ENCODE measurements at regions not wholly inside any gene's neighbourhood (a gene's known extent, or its start where the extent isn't known, plus 50 kb on each side); places are given as distances from the start of the nearest gene placed in this dataset.
A peak's percentile ranks its signal among the peaks of the same experiment; 100 is the strongest.
"Not testable (repeated sequence)": the region's sequence is repeated elsewhere in the genome, so short reads cannot be mapped to it uniquely, and the experiment has no call there.

DNA sequence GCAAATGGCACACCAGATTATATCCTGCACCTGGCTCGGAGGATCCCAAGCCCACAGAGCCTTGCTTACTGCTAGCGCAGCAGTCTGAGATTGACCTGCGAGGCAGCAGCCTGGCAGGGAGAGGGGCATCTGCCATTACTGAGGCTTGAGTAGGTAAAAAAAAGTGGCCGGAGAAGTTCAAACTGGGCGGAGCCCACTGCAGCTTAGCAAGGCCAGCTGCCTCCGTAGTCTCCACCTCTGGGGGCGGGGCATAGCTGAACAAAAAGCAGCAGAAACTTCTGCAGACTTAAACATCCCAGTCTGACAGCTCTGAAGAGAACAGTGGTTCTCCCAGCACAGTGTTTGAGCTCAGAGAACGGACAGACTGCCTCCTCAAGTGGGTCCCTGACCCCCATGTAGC lies 85.4 kb upstream of the TMEM170B start:
- H3K4ac ChIP-seq (ENCODE audit: low read depth, low read length); H4K5ac ChIP-seq (ENCODE audit: low read length); H3K79me2 ChIP-seq (ENCODE audit: control insufficient read depth, insufficient read depth, low read length); H3K23ac ChIP-seq (ENCODE audit: low read length); H3K4me2 ChIP-seq (ENCODE audit: low read length); H3K4me1 ChIP-seq (ENCODE audit: control insufficient read depth, low read depth, low read length); H3K56ac ChIP-seq (ENCODE audit: low read length); H2BK120ac ChIP-seq (ENCODE audit: low read depth, low read length); DNase-seq; H3K79me1 ChIP-seq (ENCODE audit: low read length); H2BK15ac ChIP-seq (replicated peaks; ENCODE audit: low read depth); H3K36me3 ChIP-seq (ENCODE audit: control insufficient read depth, insufficient read depth, low read length); H3K27ac ChIP-seq (ENCODE audit: low read depth, low read length); H3K4me3 ChIP-seq (ENCODE audit: low read length); H3K27me3 ChIP-seq (ENCODE audit: insufficient read depth, low read length, poor library complexity); H4K8ac ChIP-seq (ENCODE audit: low read depth, low read length); H2BK5ac ChIP-seq (ENCODE audit: low read length); H3K9ac ChIP-seq (ENCODE audit: low read length); H3K18ac ChIP-seq (ENCODE audit: low read length); H2AK5ac ChIP-seq (ENCODE audit: low read length): not testable (repeated sequence)
- no CpG with 5 or more reads among the region's 8 CpGs for WGBS (ENCODE audit: extremely low coverage, insufficient coverage, low lambda C conversion rate)

DNA sequence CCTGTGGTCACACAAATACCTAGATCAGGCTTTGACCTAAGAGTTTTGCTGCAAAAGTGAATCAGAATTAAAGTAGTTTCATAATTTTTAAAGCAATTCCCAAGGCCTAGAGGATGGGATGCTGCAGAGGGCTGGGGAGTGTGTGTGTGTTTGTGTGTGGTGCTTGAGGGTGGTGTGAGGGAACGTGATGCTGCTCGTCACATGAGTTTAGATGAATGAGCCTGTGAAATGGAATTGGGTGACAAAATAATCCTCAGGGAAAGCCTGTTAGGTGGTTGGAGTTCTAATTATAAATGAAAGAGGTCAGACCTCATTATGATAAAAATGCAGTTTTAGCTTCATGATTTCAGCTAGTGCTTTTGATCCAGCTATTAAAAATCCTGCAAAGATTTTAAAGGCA lies 87.5 kb upstream of the TMEM170B start:
- Histone ChIP-seq H3K27ac (ENCODE audit: low read depth, low read length) (no peak overlapping the region), H3K9ac (ENCODE audit: low read length) (no peak overlapping the region), H2BK120ac (ENCODE audit: low read depth, low read length) (no peak overlapping the region), H3K79me2 (ENCODE audit: control insufficient read depth, insufficient read depth, low read length) (no peaks in the 10 kb centered on the region), H3K4me1 (ENCODE audit: control insufficient read depth, low read depth, low read length) (no peaks in the 10 kb centered on the region), H4K8ac (ENCODE audit: low read depth, low read length) (no peak overlapping the region), H3K4me3 (ENCODE audit: low read length) (no peak overlapping the region), H3K56ac (ENCODE audit: low read length) (no peak overlapping the region), H3K27me3 (ENCODE audit: insufficient read depth, low read length, poor library complexity) (no peaks in the 10 kb centered on the region), H3K4ac (ENCODE audit: low read depth, low read length) (no peak overlapping the region), H3K23ac (ENCODE audit: low read length) (no peak overlapping the region), H2BK5ac (ENCODE audit: low read length) (no peak overlapping the region), H2BK15ac (replicated peaks; ENCODE audit: low read depth) (no peak overlapping the region), H3K4me2 (ENCODE audit: low read length) (no peak overlapping the region), H4K5ac (ENCODE audit: low read length) (no peak overlapping the region), H3K36me3 (ENCODE audit: control insufficient read depth, insufficient read depth, low read length) (no peaks in the 10 kb centered on the region), H3K79me1 (ENCODE audit: low read length) (no peaks in the 10 kb centered on the region), H2AK5ac (ENCODE audit: low read length) (no peak overlapping the region), H3K18ac (ENCODE audit: low read length) (no peak overlapping the region)
- WGBS (ENCODE audit: extremely low coverage, insufficient coverage, low lambda C conversion rate): no CpG with 5 or more reads among the region's 2 CpGs
- DNase-seq: no peak

DNA sequence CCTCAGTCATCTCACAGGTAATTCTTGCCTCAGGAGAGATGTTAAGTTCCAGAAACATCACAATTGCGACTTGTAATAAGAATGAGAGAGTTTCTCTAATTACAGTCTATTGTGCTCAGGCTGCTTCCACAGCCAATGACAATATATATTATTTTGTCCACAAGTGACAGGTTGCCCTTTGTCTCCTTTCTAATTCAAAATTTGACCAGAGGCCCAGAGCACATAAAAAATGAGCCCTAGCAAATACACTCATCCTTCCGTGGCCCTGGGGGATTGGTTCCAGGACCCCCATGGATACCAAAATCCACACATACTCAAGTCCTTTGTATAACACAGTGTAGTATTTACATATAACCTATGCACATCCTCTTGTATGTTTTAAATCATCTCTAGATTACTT lies 88.1 kb upstream of the TMEM170B start:
- H2BK15ac ChIP-seq (replicated peaks; ENCODE audit: low read depth): no peak overlapping the region
- no peak for DNase-seq

DNA sequence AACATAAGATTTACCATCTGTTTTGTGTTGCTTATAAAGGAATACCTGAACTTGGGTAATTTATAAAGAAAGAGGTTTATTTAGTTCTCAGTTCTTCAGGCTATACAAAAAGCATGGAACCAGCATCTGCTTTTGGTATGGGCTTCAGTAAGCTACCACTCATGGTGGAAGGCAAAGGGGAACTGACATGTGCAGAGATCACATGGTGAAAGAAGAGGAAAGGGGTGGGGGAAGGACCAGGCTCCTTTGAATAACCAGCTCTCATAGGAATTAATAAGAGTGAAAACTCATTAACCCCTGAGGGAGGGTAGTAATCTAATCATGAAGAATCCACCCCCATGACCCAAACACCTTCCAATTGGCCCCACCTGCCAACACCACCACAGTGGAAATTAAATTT lies 89.5 kb upstream of the TMEM170B start:
- H3K9ac ChIP-seq (ENCODE audit: low read length): no peak overlapping the region
- H3K27me3 ChIP-seq (ENCODE audit: insufficient read depth, low read length, poor library complexity): no peaks in the 10 kb centered on the region
- H3K18ac ChIP-seq (ENCODE audit: low read length): no peak overlapping the region
- no peak overlapping the region for H3K4ac ChIP-seq (ENCODE audit: low read depth, low read length)
- no peak overlapping the region for H2BK5ac ChIP-seq (ENCODE audit: low read length)
- H3K56ac ChIP-seq (ENCODE audit: low read length): no peak overlapping the region
- H2BK120ac ChIP-seq (ENCODE audit: low read depth, low read length): no peak overlapping the region
- no peak overlapping the region for H2AK5ac ChIP-seq (ENCODE audit: low read length)
- no peaks in the 10 kb centered on the region for H3K36me3 ChIP-seq (ENCODE audit: control insufficient read depth, insufficient read depth, low read length)
- H3K4me2 ChIP-seq (ENCODE audit: low read length): no peak overlapping the region
- peak overlapping the region; percentile 11 for H2BK15ac ChIP-seq (replicated peaks; ENCODE audit: low read depth)
- no peak overlapping the region for H4K5ac ChIP-seq (ENCODE audit: low read length)
- H3K23ac ChIP-seq (ENCODE audit: low read length): no peak overlapping the region
- no peaks in the 10 kb centered on the region for H3K79me2 ChIP-seq (ENCODE audit: control insufficient read depth, insufficient read depth, low read length)
- no peaks in the 10 kb centered on the region for H3K79me1 ChIP-seq (ENCODE audit: low read length)
- peak overlapping the region; percentile 56 for H4K8ac ChIP-seq (ENCODE audit: low read depth, low read length)
- H3K4me1 ChIP-seq (ENCODE audit: control insufficient read depth, low read depth, low read length): no peaks in the 10 kb centered on the region
- DNase-seq: no peak
- no peak overlapping the region for H3K27ac ChIP-seq (ENCODE audit: low read depth, low read length)
- no peak overlapping the region for H3K4me3 ChIP-seq (ENCODE audit: low read length)

More for the DNA sequence above, 88.1 kb upstream of the TMEM170B start:
- H3K79me2 ChIP-seq (ENCODE audit: control insufficient read depth, insufficient read depth, low read length): no peaks in the 10 kb centered on the region
- H3K4ac ChIP-seq (ENCODE audit: low read depth, low read length): no peak overlapping the region
- H4K5ac ChIP-seq (ENCODE audit: low read length): no peak overlapping the region
- H2BK5ac ChIP-seq (ENCODE audit: low read length): no peak overlapping the region
- H3K27me3 ChIP-seq (ENCODE audit: insufficient read depth, low read length, poor library complexity): no peaks in the 10 kb centered on the region
- no peak overlapping the region for H3K9ac ChIP-seq (ENCODE audit: low read length)
- H3K4me3 ChIP-seq (ENCODE audit: low read length): no peak overlapping the region
- no peaks in the 10 kb centered on the region for H3K36me3 ChIP-seq (ENCODE audit: control insufficient read depth, insufficient read depth, low read length)
- H3K23ac ChIP-seq (ENCODE audit: low read length): no peak overlapping the region
- no CpG with 5 or more reads among the region's 2 CpGs for WGBS (ENCODE audit: extremely low coverage, insufficient coverage, low lambda C conversion rate)
- no peak overlapping the region for H2AK5ac ChIP-seq (ENCODE audit: low read length)
- H3K27ac ChIP-seq (ENCODE audit: low read depth, low read length): no peak overlapping the region
- H3K56ac ChIP-seq (ENCODE audit: low read length): no peak overlapping the region
- no peak overlapping the region for H3K18ac ChIP-seq (ENCODE audit: low read length)
- H3K79me1 ChIP-seq (ENCODE audit: low read length): no peaks in the 10 kb centered on the region
- no peak overlapping the region for H3K4me2 ChIP-seq (ENCODE audit: low read length)
- H3K4me1 ChIP-seq (ENCODE audit: control insufficient read depth, low read depth, low read length): no peaks in the 10 kb centered on the region
- no peak overlapping the region for H2BK120ac ChIP-seq (ENCODE audit: low read depth, low read length)
- H4K8ac ChIP-seq (ENCODE audit: low read depth, low read length): no peak overlapping the region

DNA sequence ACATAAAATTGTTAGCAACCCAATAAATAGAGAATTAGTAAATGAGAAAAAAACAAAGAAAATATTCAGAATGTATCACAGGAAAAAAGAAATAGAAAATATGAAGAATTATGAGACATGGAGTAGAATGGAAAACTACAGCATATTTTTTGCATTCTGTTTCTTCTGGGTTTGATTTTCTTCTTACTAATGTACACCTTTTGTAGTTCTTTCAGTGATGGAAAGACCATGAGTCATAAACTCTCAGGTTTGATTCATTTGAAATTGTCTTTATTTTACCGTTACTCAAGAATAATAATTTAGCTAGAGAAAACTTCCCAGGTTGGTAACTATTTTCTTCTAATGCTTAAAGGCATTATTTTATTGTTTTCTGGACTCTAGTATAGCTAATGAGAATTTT lies 90.3 kb upstream of the TMEM170B start:
- Histone ChIP-seq H3K36me3 (ENCODE audit: control insufficient read depth, insufficient read depth, low read length) (no peaks in the 10 kb centered on the region), H3K27me3 (ENCODE audit: insufficient read depth, low read length, poor library complexity) (no peaks in the 10 kb centered on the region), H2BK120ac (ENCODE audit: low read depth, low read length) (no peak overlapping the region), H3K23ac (ENCODE audit: low read length) (no peak overlapping the region), H2BK5ac (ENCODE audit: low read length) (no peak overlapping the region), H3K79me2 (ENCODE audit: control insufficient read depth, insufficient read depth, low read length) (no peaks in the 10 kb centered on the region), H3K4me1 (ENCODE audit: control insufficient read depth, low read depth, low read length) (no peaks in the 10 kb centered on the region), H3K4ac (ENCODE audit: low read depth, low read length) (no peak overlapping the region), H3K9ac (ENCODE audit: low read length) (no peak overlapping the region), H3K27ac (ENCODE audit: low read depth, low read length) (no peak overlapping the region), H3K79me1 (ENCODE audit: low read length) (no peaks in the 10 kb centered on the region), H3K56ac (ENCODE audit: low read length) (no peak overlapping the region), H2AK5ac (ENCODE audit: low read length) (no peak overlapping the region), H3K4me2 (ENCODE audit: low read length) (no peak overlapping the region), H2BK15ac (replicated peaks; ENCODE audit: low read depth) (no peak overlapping the region), H3K4me3 (ENCODE audit: low read length) (no peak overlapping the region), H3K18ac (ENCODE audit: low read length) (no peak overlapping the region), H4K8ac (ENCODE audit: low read depth, low read length) (no peak overlapping the region), H4K5ac (ENCODE audit: low read length) (no peak overlapping the region)
- DNase-seq: no peak
- WGBS (ENCODE audit: extremely low coverage, insufficient coverage, low lambda C conversion rate): no CpG with 5 or more reads among the region's 1 CpG

DNA sequence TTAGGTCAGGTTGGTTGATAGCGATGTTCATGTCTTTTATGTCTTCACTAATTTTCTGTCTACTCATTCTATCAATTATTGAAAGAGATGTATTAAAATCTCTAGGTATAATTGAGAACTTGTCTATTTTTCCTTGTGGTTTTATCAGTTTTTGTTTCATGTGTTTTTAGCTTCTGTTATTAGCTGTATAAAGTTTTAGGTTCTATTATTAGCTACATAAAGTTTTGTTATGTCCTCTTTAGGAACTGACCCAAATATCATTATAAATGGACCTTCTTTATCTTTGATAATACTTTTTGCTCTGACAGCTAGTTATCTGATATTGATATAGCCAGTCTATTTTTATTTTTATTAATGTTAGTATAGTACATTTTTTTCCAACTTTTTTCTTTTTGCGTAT lies 92.4 kb upstream of the TMEM170B start:
- H3K4me2 ChIP-seq (ENCODE audit: low read length): no peak overlapping the region
- no peaks in the 10 kb centered on the region for H3K36me3 ChIP-seq (ENCODE audit: control insufficient read depth, insufficient read depth, low read length)
- no peak overlapping the region for H3K23ac ChIP-seq (ENCODE audit: low read length)
- no peak overlapping the region for H3K27ac ChIP-seq (ENCODE audit: low read depth, low read length)
- no peak overlapping the region for H4K8ac ChIP-seq (ENCODE audit: low read depth, low read length)
- no peak overlapping the region for H2BK15ac ChIP-seq (replicated peaks; ENCODE audit: low read depth)
- no peak overlapping the region for H4K5ac ChIP-seq (ENCODE audit: low read length)
- H3K9ac ChIP-seq (ENCODE audit: low read length): no peak overlapping the region
- no peak overlapping the region for H3K18ac ChIP-seq (ENCODE audit: low read length)
- no peaks in the 10 kb centered on the region for H3K79me1 ChIP-seq (ENCODE audit: low read length)
- WGBS (ENCODE audit: extremely low coverage, insufficient coverage, low lambda C conversion rate): no CpG with 5 or more reads among the region's 2 CpGs
- no peak overlapping the region for H2AK5ac ChIP-seq (ENCODE audit: low read length)
- H3K56ac ChIP-seq (ENCODE audit: low read length): no peak overlapping the region
- no peak overlapping the region for H2BK5ac ChIP-seq (ENCODE audit: low read length)
- no peaks in the 10 kb centered on the region for H3K79me2 ChIP-seq (ENCODE audit: control insufficient read depth, insufficient read depth, low read length)
- H3K27me3 ChIP-seq (ENCODE audit: insufficient read depth, low read length, poor library complexity): no peaks in the 10 kb centered on the region
- H3K4ac ChIP-seq (ENCODE audit: low read depth, low read length): no peak overlapping the region
- no peaks in the 10 kb centered on the region for H3K4me1 ChIP-seq (ENCODE audit: control insufficient read depth, low read depth, low read length)
- no peak for DNase-seq
- no peak overlapping the region for H2BK120ac ChIP-seq (ENCODE audit: low read depth, low read length)
- H3K4me3 ChIP-seq (ENCODE audit: low read length): no peak overlapping the region

Measured in mesendoderm (in vitro differentiated cells).